ENCODE measurements at regions not wholly inside any gene's neighbourhood (a gene's known extent, or its start where the extent isn't known, plus 50 kb on each side); places are given as distances from the start of the nearest gene placed in this dataset.

DNA sequence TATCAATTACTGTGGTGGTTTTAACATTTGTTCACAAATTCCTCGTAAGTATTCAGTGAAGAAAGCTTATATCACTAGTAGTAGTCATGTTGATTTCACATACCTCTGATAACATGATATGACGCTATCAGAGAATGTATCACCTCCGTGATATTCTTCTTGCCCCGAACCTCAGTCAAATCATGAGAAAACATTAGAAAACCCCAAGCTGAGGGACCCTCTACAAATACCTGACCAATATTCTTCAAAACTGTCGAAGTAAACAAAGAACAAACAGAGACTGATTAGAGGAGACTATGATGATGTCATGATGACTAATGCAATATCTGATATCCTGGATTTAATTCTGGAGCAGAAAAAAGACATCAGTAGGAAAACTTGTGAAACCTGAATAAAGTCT is 85.6 kb upstream of the SPOPL start:
- no CpG with 5 or more reads among the region's 5 CpGs for WGBS (ENCODE audit: extremely low coverage, insufficient read length, low lambda C conversion rate)
- no peak for DNase-seq
- Histone ChIP-seq H3K4me1 (ENCODE audit: insufficient read depth, low read length) (no peaks in the 10 kb centered on the region), H3K18ac (ENCODE audit: insufficient read length, low read depth, low read length) (no peak overlapping the region), H2BK120ac (ENCODE audit: low read depth, low read length, poor library complexity, severe bottlenecking) (no peak overlapping the region), H3K79me1 (ENCODE audit: insufficient read depth, low read depth, low read length, poor library complexity, severe bottlenecking) (no peaks in the 10 kb centered on the region), H3K79me2 (ENCODE audit: insufficient read depth, low read length) (no peaks in the 10 kb centered on the region), H3K4me2 (ENCODE audit: insufficient read depth, insufficient read length, low read length) (no peak overlapping the region), H3K9me3 (ENCODE audit: control insufficient read depth, low read depth, low read length) (no peaks in the 10 kb centered on the region), H4K8ac (replicated peaks; ENCODE audit: insufficient read length, low read depth, low read length) (no peak overlapping the region), H3K9ac (ENCODE audit: extremely low read depth, insufficient read length, low read length) (no peak overlapping the region), H3K27ac (ENCODE audit: insufficient read length, low read depth, low read length) (no peak overlapping the region), H3K27me3 (ENCODE audit: insufficient read depth, low read length) (no peaks in the 10 kb centered on the region), H4K91ac (ENCODE audit: insufficient read length, low read depth, low read length) (no peak overlapping the region), H3K56ac (ENCODE audit: insufficient read length, low read depth, low read length) (no peak overlapping the region), H3K23me2 (ENCODE audit: insufficient read length, low read depth, low read length, poor library complexity, severe bottlenecking) (no peaks in the 10 kb centered on the region), H2AK5ac (ENCODE audit: insufficient read length, low read length) (no peak overlapping the region), H3K23ac (ENCODE audit: insufficient read length, low read depth, low read length) (no peak overlapping the region), H3K14ac (ENCODE audit: insufficient read depth, low read length) (no peak overlapping the region), H2AFZ (ENCODE audit: low read length) (no peak overlapping the region), H2BK15ac (ENCODE audit: low read depth, low read length) (no peak overlapping the region), H3T11ph (ENCODE audit: low read length) (no peak overlapping the region), H3K4ac (ENCODE audit: low read depth, low read length) (no peak overlapping the region), H2BK12ac (ENCODE audit: insufficient read length, low read depth, low read length) (no peak overlapping the region), H2BK5ac (ENCODE audit: insufficient read length, low read length) (no peak overlapping the region), H4K5ac (ENCODE audit: insufficient read length, low read depth, low read length) (no peak overlapping the region), H2BK20ac (ENCODE audit: low read depth, low read length, poor library complexity, severe bottlenecking) (no peak overlapping the region), H4K20me1 (ENCODE audit: control insufficient read depth, insufficient read depth, insufficient read length) (no peaks in the 10 kb centered on the region)
- TF ChIP-seq, protein P1, sequence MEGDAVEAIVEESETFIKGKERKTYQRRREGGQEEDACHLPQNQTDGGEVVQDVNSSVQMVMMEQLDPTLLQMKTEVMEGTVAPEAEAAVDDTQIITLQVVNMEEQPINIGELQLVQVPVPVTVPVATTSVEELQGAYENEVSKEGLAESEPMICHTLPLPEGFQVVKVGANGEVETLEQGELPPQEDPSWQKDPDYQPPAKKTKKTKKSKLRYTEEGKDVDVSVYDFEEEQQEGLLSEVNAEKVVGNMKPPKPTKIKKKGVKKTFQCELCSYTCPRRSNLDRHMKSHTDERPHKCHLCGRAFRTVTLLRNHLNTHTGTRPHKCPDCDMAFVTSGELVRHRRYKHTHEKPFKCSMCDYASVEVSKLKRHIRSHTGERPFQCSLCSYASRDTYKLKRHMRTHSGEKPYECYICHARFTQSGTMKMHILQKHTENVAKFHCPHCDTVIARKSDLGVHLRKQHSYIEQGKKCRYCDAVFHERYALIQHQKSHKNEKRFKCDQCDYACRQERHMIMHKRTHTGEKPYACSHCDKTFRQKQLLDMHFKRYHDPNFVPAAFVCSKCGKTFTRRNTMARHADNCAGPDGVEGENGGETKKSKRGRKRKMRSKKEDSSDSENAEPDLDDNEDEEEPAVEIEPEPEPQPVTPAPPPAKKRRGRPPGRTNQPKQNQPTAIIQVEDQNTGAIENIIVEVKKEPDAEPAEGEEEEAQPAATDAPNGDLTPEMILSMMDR (conservative IDR thresholded peaks at IDR 0.05): no peak
- H3K4me3 Mint-ChIP-seq: no peak overlapping the region
- H3K36me3 Mint-ChIP-seq (ENCODE audit: insufficient read depth in 1 of 3, low read depth in 3 of 3): peaks cover 1 to 11% (median 2%) of the 10 kb centered on the region in 3 experiments; a peak in 3 of 7 replicates
- H3K27ac Mint-ChIP-seq: no peak overlapping the region
- H3K27me3 Mint-ChIP-seq (ENCODE audit: low read depth): no peaks in the 10 kb centered on the region
- H3K9me3 Mint-ChIP-seq: peaks cover 9 to 10% of the 10 kb centered on the region in 2 experiments; a peak in 4 of 5 replicates
- no peaks in the 10 kb centered on the region for H3K4me1 Mint-ChIP-seq

Measured in H9 (cell line).